T-helper 1 cell (primary cell): ENCODE measurements at regions not wholly inside any gene's neighbourhood (a gene's known extent, or its start where the extent isn't known, plus 50 kb on each side); places are given as distances from the start of the nearest gene placed in this dataset.
A peak's percentile ranks its signal among the peaks of the same experiment; 100 is the strongest.

ENCODE experiments used
- DNase-seq, 5 donors: peaks; one replicate each; pipeline ENCODE4 v3.0.0-alpha.2; 2012 to 2020

DNA sequence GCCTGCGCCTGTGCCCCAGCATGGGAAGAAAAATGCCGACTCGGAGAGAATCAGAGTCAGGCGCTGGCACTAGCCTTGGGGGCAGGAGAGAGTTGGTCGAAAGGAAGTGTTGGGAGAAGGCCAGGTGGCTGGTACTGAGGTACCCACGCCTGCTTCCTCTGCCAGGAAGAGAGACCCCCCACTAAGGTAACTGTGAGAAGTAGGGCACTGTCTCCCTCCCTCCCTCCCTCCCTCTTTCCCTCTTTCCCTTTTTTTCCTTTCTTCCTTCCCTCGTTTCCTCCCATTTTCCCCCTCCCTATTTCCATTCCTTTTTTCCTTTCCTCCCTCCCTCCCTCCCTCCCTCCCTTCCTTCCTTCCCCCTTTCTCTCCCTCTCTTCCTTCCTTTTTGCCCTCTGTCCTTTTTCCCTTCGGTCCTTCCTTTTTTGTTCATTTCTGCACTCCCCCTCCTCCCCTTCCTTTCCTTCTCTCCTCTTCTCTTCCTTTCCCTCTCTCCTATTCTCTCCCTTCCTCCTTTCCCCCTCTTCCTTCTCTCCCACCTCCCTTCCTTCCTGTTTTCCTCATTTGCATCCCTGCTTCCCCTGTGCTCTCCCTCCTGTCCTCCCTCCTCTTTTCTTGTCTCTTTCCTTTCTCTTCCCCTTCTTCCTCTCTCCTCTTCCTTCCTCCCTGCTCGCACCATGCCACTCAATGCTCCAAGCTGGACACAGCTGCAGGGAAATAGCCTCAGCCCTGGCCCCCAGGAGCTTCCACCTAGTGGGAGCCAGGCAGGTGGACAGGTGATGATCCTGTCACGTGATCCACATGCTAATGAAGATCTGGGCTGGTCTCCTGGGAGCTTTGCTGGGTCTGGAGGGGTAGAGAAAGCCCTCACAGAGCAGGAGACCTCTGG lies 148.0 kb downstream of the DHX35 start:
- no peak for DNase-seq

DNA sequence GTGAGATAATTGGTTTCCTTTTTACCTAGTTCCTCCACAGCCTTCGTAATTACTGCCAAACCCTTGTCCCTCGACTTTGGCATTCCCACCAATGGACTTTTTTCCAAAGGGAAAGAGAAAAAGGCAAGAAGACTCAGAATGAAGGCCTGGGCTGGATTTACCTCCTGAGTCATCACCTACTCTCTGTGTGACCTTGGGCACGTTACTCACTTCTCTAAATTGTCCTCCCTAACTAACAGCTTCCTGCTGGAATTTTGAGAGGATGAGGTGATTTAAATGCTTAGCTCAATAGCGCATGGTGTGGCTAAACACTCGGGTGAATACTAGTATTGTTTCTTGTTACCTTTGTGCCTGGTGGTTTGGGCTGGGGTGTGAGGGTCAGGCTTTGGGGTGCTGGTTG lies 146.6 kb downstream of the DHX35 start:
- no peak for DNase-seq

DNA sequence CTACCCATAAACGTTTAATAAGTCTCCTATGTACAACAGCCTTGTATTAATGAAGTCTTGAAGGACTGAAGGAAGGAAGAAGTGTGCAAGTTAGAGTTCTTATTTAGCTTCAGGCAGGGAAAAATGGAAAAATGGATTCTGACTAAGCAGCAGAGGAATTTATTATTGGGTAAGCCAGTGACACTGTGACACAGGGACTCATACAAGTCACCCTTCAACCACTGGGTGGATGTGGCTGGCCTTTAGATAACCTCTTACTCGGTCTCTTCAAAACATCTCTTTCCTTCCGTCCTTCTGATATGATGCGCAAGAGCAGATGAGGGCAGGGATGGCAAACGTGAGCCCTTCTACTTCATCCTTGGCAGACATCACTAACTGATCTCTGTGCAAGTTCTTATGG lies 145.6 kb downstream of the DHX35 start:
- no peak for DNase-seq

DNA sequence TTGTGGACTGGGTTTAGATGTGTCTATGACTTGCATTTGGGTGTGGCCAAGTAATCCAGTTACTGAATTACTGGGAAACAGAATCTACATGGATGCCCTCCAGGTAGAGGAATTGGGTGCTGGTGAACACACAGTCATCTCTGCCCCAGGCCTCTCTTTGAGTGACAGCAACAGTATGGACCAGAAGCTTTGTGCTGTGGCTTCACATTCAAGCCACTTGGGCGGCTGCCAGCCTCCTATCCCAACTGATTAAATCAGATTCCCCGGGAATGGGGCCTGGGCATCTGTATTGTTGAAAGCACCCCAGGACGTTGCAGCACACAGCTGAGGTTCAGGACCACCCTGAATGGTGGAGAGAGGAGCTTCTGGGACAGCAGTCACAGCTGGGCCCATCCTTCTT lies 144.6 kb downstream of the DHX35 start:
- no peak for DNase-seq

DNA sequence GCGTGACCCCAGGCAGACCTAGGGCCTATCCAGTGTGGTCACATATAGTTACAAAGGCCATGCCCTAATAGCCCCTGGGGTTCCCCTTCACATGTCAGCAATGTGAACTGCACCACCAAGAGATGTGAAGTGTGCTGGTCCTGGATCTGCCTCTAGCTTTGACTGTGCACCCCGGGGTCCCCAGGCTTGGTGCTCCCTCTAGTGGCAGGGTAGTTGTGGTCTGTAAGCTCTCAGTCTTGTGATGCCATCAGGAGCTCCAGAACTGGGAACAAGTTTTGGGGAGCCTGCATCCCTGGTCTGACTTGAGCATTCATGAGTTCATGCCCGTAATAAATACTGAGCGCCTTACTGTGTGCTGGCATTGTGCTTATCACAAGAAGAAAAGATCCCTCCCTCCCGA lies 143.4 kb downstream of the DHX35 start:
- peak in 1 of 5 donors; percentile 4 for DNase-seq

DNA sequence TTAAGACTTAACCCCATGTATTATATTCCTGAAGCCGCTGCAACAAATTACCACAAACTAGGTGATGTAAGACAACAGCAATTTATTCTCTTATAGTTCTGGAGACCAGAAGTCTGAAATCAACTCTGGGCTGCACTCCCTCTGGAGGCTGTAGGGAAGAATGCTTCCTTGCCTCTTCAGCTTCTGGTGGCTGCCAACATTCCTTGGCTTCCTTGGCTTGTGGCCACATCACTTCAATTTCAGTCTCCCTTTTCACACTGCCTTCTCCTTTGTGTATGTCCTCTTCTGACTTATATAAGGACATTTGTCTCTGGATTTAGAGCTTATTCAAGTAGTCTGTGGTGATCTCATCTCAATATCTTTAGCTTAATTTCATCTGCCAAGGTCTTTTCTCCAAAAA lies 141.6 kb downstream of the DHX35 start:
- DNase-seq = no peak

DNA sequence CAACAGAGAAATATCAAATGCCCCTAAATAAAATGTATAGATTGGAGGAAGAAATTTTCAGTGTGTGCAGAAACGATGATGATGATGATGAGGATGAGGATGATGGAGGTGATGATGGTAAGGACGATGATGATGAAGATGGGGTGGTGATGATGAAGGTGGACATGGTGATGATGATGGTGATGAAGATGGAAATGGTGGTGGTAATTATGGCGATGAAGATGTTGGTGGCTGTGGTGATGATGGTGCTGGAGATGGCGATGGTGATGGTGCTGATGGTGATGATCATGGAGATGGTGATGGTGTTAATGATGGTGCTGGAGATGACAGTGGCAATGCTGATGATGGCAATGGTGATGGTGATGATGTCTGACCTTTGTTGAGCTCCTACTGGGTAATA lies 141.2 kb downstream of the DHX35 start:
- no peak for DNase-seq

DNA sequence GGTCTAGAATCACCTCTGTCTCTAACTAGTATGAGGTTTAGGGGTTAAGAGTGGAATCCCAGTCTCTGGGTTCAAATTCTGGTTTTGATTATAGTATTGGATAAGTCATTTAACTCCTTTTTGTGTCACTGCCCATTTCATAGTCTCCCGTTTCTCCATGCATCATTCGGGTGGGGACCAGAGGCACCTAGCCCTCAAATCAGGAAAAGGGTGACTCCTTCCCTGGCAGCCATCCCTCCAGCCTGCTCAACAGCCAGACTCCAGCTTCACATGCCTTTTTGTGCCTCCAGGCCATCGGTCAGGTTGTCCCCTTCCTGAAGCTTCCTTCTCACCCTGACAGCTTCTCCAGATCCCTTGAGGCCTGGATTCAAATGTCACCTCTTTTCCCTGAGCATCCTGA lies 139.8 kb downstream of the DHX35 start:
- no peak for DNase-seq

DNA sequence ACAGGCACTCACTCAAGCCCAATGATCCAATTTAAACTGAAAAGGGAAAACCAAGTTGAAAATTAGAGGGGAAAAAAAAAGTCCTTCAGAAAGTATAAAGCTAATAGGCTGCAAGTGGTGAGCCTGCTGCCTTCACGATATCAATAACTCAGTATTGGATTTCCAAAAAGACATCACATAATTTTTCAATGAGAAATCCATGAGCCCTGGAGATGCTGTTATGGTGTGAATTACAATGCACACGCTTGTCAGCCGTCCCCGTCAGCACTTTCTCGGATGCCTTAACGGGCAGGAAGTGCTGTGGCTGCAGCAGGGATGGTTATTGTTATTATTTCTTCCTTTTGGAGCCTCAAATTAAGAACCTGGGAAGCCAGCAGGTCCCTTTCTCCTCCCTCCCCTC lies 138.5 kb downstream of the DHX35 start:
- DNase-seq = no peak

DNA sequence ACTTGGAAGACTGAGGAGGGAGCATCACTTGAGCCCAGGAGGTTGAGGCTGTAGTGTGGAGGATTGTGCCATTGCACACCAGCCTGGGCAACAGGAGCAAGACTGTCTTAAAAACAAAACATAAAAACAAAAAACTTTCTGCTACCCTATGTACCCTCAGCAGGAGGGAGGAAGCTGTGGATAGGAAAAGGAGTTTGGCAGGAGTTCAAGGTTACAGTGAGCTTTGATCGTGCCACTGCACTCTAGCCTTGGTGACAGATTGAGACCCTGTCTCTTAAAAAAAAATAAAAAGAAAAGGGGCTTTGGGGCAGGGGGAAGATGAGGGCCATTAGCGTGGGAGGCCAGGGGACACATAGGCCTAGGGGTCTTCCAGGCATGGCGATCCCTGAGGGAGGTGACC lies 135.7 kb downstream of the DHX35 start:
- no peak for DNase-seq

DNA sequence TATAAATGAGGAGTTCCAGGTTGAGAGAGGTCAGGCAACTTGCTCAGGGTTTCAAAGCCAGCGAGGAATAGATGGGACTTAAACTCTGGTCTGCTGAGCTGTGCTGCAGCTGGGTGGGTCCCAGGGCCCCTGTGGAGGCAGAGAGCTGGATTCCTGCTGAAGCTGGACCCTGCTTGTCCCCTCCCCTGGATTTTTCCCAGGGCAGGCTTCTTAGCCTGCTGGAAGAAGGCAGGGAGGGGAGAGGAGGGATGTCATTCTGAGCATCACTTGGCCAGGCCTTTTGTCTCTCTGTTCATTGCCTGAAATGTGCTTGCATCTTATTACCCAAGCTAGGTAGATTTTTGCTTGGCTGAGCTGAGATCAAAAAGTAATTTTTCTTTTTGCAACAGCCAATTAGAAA lies 133.7 kb downstream of the DHX35 start:
- DNase-seq = no peak

DNA sequence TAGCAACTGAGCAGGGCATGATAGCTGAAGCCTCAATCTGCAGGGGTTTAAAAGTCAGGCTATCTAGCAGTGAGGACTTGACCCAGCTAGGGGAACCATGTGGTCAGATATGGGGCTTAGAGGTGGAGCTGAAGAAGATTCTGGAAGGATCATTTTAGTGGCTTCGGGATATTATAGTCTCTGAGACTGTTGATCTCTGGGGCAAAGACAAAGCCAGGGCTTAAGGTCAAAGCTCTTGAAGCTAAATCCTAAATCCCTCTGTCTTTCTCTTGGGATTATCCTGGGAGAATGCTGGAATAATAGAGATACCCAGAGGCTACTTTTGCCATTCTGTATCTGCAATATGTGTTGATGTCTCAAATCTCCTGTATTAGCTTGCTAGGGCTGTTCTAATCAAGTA lies 132.2 kb downstream of the DHX35 start:
- DNase-seq = no peak

DNA sequence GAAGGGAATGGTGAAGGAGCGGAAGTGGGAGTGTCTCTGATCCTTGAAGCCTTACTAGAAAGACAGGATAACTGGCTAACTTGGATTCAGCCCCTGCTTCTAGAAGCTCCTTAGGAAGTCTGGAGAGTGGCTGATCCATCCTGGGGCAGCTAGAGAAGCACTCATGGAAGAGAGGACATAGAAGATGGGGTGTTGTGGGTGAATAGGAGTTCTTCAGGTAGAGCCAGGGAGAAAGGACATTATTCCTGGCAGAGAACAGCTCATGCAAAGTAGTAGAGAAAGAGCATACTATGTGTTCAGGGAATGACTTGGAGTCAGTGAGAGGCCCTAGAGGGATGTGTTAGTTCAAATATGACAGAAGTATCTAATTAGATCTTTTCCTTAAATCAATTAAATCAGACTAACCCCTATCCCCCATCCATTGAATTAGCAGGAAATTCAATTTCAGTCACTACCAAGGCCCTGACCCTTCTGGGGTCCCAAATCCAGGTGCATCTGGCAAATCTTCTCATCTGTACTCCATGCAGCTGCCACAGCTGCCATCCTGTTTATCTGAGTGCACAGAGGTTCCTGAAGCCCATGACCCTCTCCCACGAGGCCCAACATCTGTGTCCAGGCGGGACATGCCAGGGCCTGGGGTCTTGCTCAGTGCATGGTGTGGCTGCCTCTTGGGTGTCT lies 130.7 kb downstream of the DHX35 start:
- DNase-seq = no peak

DNA sequence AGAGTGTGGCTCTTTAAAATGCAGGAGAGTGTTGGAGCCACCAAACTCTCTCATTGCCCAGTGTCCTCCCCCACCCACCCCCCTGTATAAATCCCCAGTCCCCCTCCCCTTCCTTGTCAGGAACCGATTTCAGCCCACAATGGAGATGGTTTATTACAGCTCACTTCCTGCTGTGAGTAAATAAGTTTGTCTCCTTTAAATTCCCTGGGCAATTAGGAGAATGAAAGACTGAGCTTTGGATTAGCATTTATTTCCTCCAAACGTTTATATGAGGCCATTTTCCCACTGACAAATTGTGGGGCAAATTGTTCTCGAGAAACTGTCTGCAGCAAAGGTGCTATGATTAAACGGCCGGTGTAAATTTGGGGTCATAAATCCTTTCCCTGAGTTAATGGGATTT lies 128.8 kb downstream of the DHX35 start:
- no peak for DNase-seq

DNA sequence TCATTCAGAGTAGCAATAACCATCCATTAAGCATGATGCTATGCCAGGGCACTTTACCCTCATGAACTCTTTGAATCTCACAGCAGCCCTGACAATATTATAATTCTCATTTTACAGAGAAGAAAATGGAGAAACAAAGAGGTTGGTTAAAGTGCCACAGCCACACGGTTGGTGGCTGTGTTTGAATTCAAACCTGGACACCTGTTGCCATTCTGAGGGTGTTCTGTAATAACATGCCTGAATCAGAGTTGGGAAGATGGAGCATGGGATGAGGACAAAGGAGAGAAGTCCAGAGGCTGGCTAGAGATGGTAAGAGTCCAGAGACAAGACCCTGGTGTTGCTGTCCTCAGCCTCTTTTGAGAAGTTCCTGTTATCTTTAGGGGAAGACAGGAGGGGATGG lies 127.7 kb downstream of the DHX35 start:
- no peak for DNase-seq
